H1 (cell line): ENCODE measurements at regions not wholly inside any gene's neighbourhood (a gene's known extent, or its start where the extent isn't known, plus 50 kb on each side); places are given as distances from the start of the nearest gene placed in this dataset.

Source experiments
- CHD1 ChIP-seq: IDR thresholded peaks from 2 replicates; pipeline ENCODE4 v1.6.1; 2012; ENCODE audit warnings: low read depth, low read length, improper control_type of control experiment
- KDM1A ChIP-seq: fragments of 200-600, 300-600 bp; sonication (generic); IDR thresholded peaks from 2 replicates; pipeline ENCODE4 v1.7.1; 2016; ENCODE audit warnings: mild to moderate bottlenecking, low read length, borderline replicate concordance
- RAD21 ChIP-seq, 2 experiments: IDR thresholded peaks in 1 of 2; conservative IDR thresholded peaks in 1 of 2; 2 replicates each; pipeline ENCODE4 v1.6.1; 2011; ENCODE audit warnings: low read depth in 2 of 2, low read length in 2 of 2, improper control_type of control experiment in 1 of 2, inconsistent platforms in 1 of 2, mild to moderate bottlenecking in 1 of 2, moderate library complexity in 1 of 2
- SIX5 ChIP-seq: IDR thresholded peaks from 2 replicates; pipeline ENCODE4 v1.6.1; 2011; ENCODE audit warnings: mild to moderate bottlenecking, low read depth, low read length

- TF ChIP-seq RAD21 (IDR thresholded peaks at IDR 0.05 in 1 of 2, conservative IDR thresholded peaks at IDR 0.05 in 1 of 2; ENCODE audit: low read depth in 2 of 2, low read length in 2 of 2) (no peak), KDM1A (no peak), CHD1 (no peak), SIX5 (no peak)
These were observed 530.7 kb upstream of the CHORDC1 start (continued) for GRCh38 chr11:90753546-90753945.
